GM23248 (cell line): ENCODE measurements at regions not wholly inside any gene's neighbourhood (a gene's known extent, or its start where the extent isn't known, plus 50 kb on each side); places are given as distances from the start of the nearest gene placed in this dataset.

Experiments used
- DNase-seq: peaks from one replicate; pipeline ENCODE4 v3.0.0-alpha.2; 2015
- H2AFZ ChIP-seq: fragments of 200-600 bp; sonication (generic); 2 replicates; pipeline ENCODE4 v1.6.1; 2016; ENCODE audit warnings: antibody characterized with exemption
- H3F3A ChIP-seq: fragments of 200-600 bp; sonication (generic); 2 replicates; pipeline ENCODE4 v1.6.1; 2016; ENCODE audit warnings: mild to moderate bottlenecking, antibody characterized with exemption, mixed run types; ENCODE audit not compliant: insufficient read depth
- H3K27ac ChIP-seq: fragments of 200-600 bp; sonication (generic); 2 replicates; pipeline ENCODE4 v1.5.1; 2016; ENCODE audit warnings: mild to moderate bottlenecking
- H3K27me3 ChIP-seq: fragments of 200-600 bp; sonication (generic); replicated peaks from 2 replicates; pipeline ENCODE4 v1.6.1; 2016; ENCODE audit warnings: mild to moderate bottlenecking; ENCODE audit not compliant: insufficient read depth
- H3K36me3 ChIP-seq: fragments of 200-600 bp; sonication (generic); 2 replicates; pipeline ENCODE4 v1.6.1; 2016; ENCODE audit warnings: low read depth, mild to moderate bottlenecking
- H3K4me1 ChIP-seq: fragments of 200-600 bp; sonication (generic); 2 replicates; pipeline ENCODE4 v1.6.1; 2016; ENCODE audit warnings: mild to moderate bottlenecking; ENCODE audit not compliant: insufficient read depth
- H3K4me2 ChIP-seq: fragments of 200-600 bp; sonication (generic); one replicate; pipeline ENCODE4 v1.6.1; 2016; ENCODE audit warnings: mild to moderate bottlenecking; ENCODE audit not compliant: unreplicated experiment
- H3K4me3 ChIP-seq: fragments of 200-600 bp; sonication (generic); 2 replicates; pipeline ENCODE4 v1.5.1; 2016; ENCODE audit warnings: mild to moderate bottlenecking
- H3K79me2 ChIP-seq: fragments of 200-600 bp; sonication (generic); 2 replicates; pipeline ENCODE4 v1.6.1; 2016; ENCODE audit warnings: mild to moderate bottlenecking; ENCODE audit not compliant: insufficient read depth
- H3K9ac ChIP-seq: fragments of 200-600 bp; sonication (generic); 2 replicates; pipeline ENCODE4 v1.6.1; 2016; ENCODE audit warnings: mild to moderate bottlenecking
- H3K9me2 ChIP-seq: fragments of 200-600 bp; sonication (generic); 2 replicates; pipeline ENCODE4 v1.6.1; 2016; ENCODE audit warnings: mixed run types, mild to moderate bottlenecking, moderate library complexity; ENCODE audit not compliant: insufficient read depth
- H3K9me3 ChIP-seq: fragments of 200-600 bp; sonication (generic); one replicate; pipeline ENCODE4 v1.6.1; 2017; ENCODE audit warnings: low read depth
- H4K20me1 ChIP-seq: fragments of 200-600 bp; sonication (generic); 2 replicates; pipeline ENCODE4 v1.6.0; 2016; ENCODE audit not compliant: insufficient read depth
- EZH2 ChIP-seq: fragments of 200-600 bp; sonication (generic); IDR thresholded peaks from 2 replicates; pipeline ENCODE4 v1.6.1; 2018; ENCODE audit warnings: antibody characterized with exemption, mild to moderate bottlenecking; ENCODE audit not compliant: insufficient read depth, poor library complexity, severe bottlenecking
- EZH2phosphoT487 ChIP-seq: fragments of 200-600 bp; sonication (generic); IDR thresholded peaks from 2 replicates; pipeline ENCODE4 v1.6.1; 2018; ENCODE audit warnings: antibody characterized with exemption, moderate library complexity, mild to moderate bottlenecking, low read depth; ENCODE audit not compliant: insufficient read depth
- WGBS, 2 experiments: methylation state at CpG; one replicate each; pipeline ENCODE4 v1.1.6; 2015 to 2017; ENCODE audit warnings: low lambda C conversion rate in 2 of 2, low coverage in 1 of 2; ENCODE audit errors: missing lambda C conversion rate in 2 of 2; 5-methylcytosine and 5-hydroxymethylcytosine counted together
- in situ Hi-C: fragments of 300-500 bp; cut with MboI; formaldehyde crosslinking; loops from 2 replicates; pipeline ENCODE4 v1.15.0; 2020

DNA sequence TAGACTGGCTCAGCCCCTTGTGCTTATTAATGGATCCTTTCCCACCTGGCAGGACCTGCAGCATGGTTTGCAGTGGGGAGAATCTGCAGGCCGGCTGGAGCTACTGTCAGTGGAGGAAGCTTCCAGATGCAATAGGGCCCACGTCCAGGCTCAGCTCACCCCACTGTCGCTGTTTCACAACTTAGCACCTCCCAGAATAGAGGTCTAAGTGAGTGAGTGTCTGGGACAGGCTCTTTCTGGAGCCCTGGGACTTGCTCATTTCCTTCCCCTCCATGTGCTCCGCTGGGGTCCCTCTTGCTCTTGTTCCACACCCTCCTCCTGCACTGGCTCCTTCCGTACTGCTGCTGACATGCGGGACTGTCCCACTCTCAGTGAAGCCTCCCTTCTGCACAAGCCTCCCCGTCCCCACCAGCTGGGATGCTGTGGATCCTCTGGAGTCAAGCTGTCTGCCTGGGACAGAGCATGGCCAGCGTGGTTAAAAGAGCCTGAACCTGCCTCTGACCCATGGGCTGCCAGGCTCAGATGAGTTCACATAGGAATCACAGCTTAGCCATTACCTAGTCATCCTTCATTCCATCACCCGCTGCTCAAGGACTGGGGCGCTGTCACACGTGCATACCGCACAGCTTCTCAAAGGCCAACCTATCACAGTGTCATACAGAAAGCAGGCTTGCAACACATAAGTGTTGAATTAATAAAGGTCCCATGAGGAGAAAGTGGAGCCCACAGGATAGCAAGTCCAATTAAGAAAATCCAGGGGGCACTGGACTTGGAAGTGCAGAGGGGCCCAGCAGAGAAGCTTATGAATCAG lies 135.9 kb downstream of the ACKR3 start:
- Histone ChIP-seq H3K27me3 (no peaks in the 10 kb centered on the region), H3K27ac (no peak overlapping the region), H3K4me2 (peak overlapping the region; percentile 16), H3K79me2 (no peaks in the 10 kb centered on the region), H2AFZ (0 out of 2 replicates have a peak overlapping the region, but pooled peaks have one; percentile 1), H3K4me1 (peaks cover 7% of the 10 kb centered on the region), H3K9ac (no peak overlapping the region), H3K9me2 (no peaks in the 10 kb centered on the region), H3K9me3 (no peaks in the 10 kb centered on the region), H3F3A (peaks cover 9% of the 10 kb centered on the region; the same call in 1 of the 2 replicates), H3K4me3 (no peak overlapping the region), H3K36me3 (no peaks in the 10 kb centered on the region), H4K20me1 (no peaks in the 10 kb centered on the region)
- WGBS, 2 experiments: 20 to 28% methylated on average over 12 of the region's 12 CpGs
- in situ Hi-C loops: no loop called here
- peak; percentile 74 for DNase-seq
- TF ChIP-seq EZH2 (no peak), EZH2phosphoT487 (no peak)

DNA sequence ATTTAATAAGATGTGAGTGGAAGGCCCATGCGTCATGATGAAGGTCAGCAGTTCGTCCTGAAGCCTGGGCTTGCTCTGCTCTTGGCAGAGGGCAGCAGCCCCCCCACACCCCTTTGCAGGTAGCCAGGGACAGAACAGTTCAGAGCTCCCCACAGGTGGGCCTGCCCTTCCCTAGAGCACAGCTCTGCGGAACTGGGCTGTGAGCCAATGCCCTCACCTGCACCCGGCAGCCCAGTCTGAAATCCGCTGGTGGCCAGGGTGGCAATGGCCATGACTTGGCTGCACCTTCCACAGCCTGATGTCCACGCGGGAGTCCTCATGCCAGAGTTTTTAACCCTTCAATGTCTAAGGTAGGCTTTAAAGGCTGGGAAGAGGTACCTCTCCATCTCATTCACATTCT lies 136.7 kb downstream of the ACKR3 start:
- no peak overlapping the region for H3K4me3 ChIP-seq
- H4K20me1 ChIP-seq: no peaks in the 10 kb centered on the region
- no peak for TF ChIP-seq EZH2phosphoT487
- TF ChIP-seq EZH2: no peak
- H3F3A ChIP-seq: peaks cover 9% of the 10 kb centered on the region; the same call in 1 of the 2 replicates
- H3K4me1 ChIP-seq: peaks cover 11% of the 10 kb centered on the region
- H2AFZ ChIP-seq: no peak overlapping the region
- in situ Hi-C loops: no loop called here
- no peak overlapping the region for H3K9ac ChIP-seq
- DNase-seq: no peak
- no peaks in the 10 kb centered on the region for H3K79me2 ChIP-seq
- no peaks in the 10 kb centered on the region for H3K9me2 ChIP-seq
- H3K9me3 ChIP-seq: no peaks in the 10 kb centered on the region
- H3K4me2 ChIP-seq: no peak overlapping the region
- WGBS, 2 experiments: 83 to 84% methylated on average over 7 of the region's 7 CpGs
- no peaks in the 10 kb centered on the region for H3K27me3 ChIP-seq
- H3K27ac ChIP-seq: no peak overlapping the region
- no peaks in the 10 kb centered on the region for H3K36me3 ChIP-seq

DNA sequence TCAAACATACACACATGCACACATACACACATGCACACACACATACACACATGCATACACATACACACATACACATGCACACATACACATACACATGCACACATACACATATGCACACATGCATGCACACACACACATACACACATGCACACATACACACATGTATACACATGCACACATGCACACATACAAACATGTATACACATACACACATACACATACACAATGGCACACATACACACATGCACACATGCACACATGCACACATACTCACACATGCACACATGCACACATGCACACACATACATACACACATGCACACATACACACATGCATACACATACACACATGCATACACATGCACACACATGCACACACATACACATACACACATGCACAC lies 137.2 kb downstream of the ACKR3 start:
- H3K9me2 ChIP-seq: no peaks in the 10 kb centered on the region

DNA sequence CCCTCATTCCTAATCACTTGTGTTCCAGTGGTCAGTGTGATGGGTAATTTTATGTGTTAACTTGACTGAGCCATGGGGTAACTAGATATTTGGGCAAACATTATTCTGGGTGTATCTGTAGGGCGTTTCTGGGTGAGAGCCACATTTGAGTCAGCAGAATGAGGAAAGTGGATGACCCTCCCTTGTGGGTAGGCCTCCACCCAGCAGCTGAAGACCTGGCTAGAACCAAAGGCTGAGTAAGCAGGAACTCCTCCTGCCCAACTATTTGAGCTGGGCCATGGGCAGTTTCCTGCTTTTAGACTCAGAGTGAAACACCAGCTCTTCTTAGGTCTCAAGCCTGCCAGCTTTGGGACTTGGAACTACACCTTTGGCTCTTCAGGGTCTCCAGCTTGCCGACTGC lies 141.8 kb downstream of the ACKR3 start:
- DNase-seq: peak; percentile 93
- no peaks in the 10 kb centered on the region for H3K9me2 ChIP-seq
- no peaks in the 10 kb centered on the region for H3K36me3 ChIP-seq
- peaks cover 5% of the 10 kb centered on the region; the same call in 1 of the 2 replicates for H3K27me3 ChIP-seq
- H3K9me3 ChIP-seq: no peaks in the 10 kb centered on the region
- H3K9ac ChIP-seq: no peak overlapping the region; the same call in 1 of the 2 replicates
- peak overlapping the region; percentile 39 for H3K4me2 ChIP-seq
- in situ Hi-C loops: no loop called here
- H3K4me1 ChIP-seq: peaks cover 17% of the 10 kb centered on the region
- no peaks in the 10 kb centered on the region for H3K79me2 ChIP-seq
- H3F3A ChIP-seq: peaks cover 7% of the 10 kb centered on the region; the same call in 1 of the 2 replicates
- no peak overlapping the region for H3K4me3 ChIP-seq
- H4K20me1 ChIP-seq: no peaks in the 10 kb centered on the region
- peak overlapping the region; percentile 61 for H3K27ac ChIP-seq
- WGBS, 2 experiments: 7 to 9% methylated on average over 2 of the region's 2 CpGs
- H2AFZ ChIP-seq: no peak overlapping the region
- TF ChIP-seq EZH2phosphoT487 (no peak), EZH2 (no peak)

More for the DNA sequence above, 137.2 kb downstream of the ACKR3 start:
- no peaks in the 10 kb centered on the region for H3K9me3 ChIP-seq
- H3K9ac ChIP-seq: no peak overlapping the region
- peaks cover 15% of the 10 kb centered on the region for H3K4me1 ChIP-seq
- in situ Hi-C loops: no loop called here
- no peak overlapping the region for H3K4me2 ChIP-seq
- no peaks in the 10 kb centered on the region for H3K36me3 ChIP-seq
- H4K20me1 ChIP-seq: no peaks in the 10 kb centered on the region
- no peak overlapping the region for H3K4me3 ChIP-seq
- no peak for DNase-seq
- no peak overlapping the region for H2AFZ ChIP-seq
- H3K79me2 ChIP-seq: no peaks in the 10 kb centered on the region
- H3K27me3 ChIP-seq: no peaks in the 10 kb centered on the region
- TF ChIP-seq EZH2phosphoT487 (no peak), EZH2 (no peak)
- no peak overlapping the region for H3K27ac ChIP-seq
- H3F3A ChIP-seq: peaks cover 9% of the 10 kb centered on the region; the same call in 1 of the 2 replicates
